Smooth muscle cell (in vitro differentiated cells): ENCODE measurements at regions not wholly inside any gene's neighbourhood (a gene's known extent, or its start where the extent isn't known, plus 50 kb on each side); places are given as distances from the start of the nearest gene placed in this dataset.

ENCODE experiments used
- DNase-seq: peaks from one replicate; lab custom pipeline; 2025; ENCODE audit not compliant: unreplicated experiment; lab: John Stamatoyannopoulos, UW
- H2AFZ ChIP-seq: fragments of 200-600 bp; sonication (generic); 2 replicates; pipeline ENCODE4 v1.6.0; 2016; ENCODE audit warnings: antibody characterized with exemption, low read depth, mild to moderate bottlenecking
- H3F3A ChIP-seq: fragments of 200-600 bp; sonication (generic); 2 replicates; pipeline ENCODE4 v1.6.0; 2017; ENCODE audit warnings: antibody characterized with exemption, low read depth
- H3K27ac ChIP-seq: fragments of 200-600 bp; sonication (generic); 2 replicates; pipeline ENCODE4 v1.5.1; 2016; ENCODE audit warnings: low read depth, mild to moderate bottlenecking
- H3K27me3 ChIP-seq: fragments of 200-600 bp; sonication (generic); 2 replicates; pipeline ENCODE4 v1.6.1; 2016; ENCODE audit warnings: low read depth, mild to moderate bottlenecking
- H3K36me3 ChIP-seq: fragments of 200-600 bp; sonication (generic); 2 replicates; pipeline ENCODE4 v1.5.1; 2016; ENCODE audit warnings: low read depth
- H3K4me1 ChIP-seq: fragments of 200-600 bp; sonication (generic); 2 replicates; pipeline ENCODE4 v1.5.1; 2016; ENCODE audit warnings: low read depth
- H3K4me2 ChIP-seq: fragments of 200-600 bp; sonication (generic); 2 replicates; pipeline ENCODE4 v1.6.0; 2016; ENCODE audit warnings: mild to moderate bottlenecking
- H3K4me3 ChIP-seq: fragments of 200-600 bp; sonication (generic); 2 replicates; pipeline ENCODE4 v1.5.1; 2016; ENCODE audit warnings: mild to moderate bottlenecking
- H3K79me2 ChIP-seq: fragments of 200-600 bp; sonication (generic); 2 replicates; pipeline ENCODE4 v1.6.0; 2016; ENCODE audit warnings: low read depth, mild to moderate bottlenecking
- H3K9ac ChIP-seq: fragments of 200-600 bp; sonication (generic); 2 replicates; pipeline ENCODE4 v1.6.0; 2016; ENCODE audit warnings: low read depth
- H3K9me3 ChIP-seq: fragments of 200-600 bp; sonication (generic); replicated peaks from 2 replicates; pipeline ENCODE4 v1.5.1; 2016; ENCODE audit warnings: low read depth
- H4K20me1 ChIP-seq: fragments of 200-600 bp; sonication (generic); 2 replicates; pipeline ENCODE4 v1.6.0; 2016; ENCODE audit warnings: low read depth
- WGBS: methylation state at CpG from one replicate; pipeline ENCODE4 v1.1.7; 2016; ENCODE audit warnings: low lambda C conversion rate; 5-methylcytosine and 5-hydroxymethylcytosine counted together
- TF ChIP-seq, protein P1 (sequence below): fragments of 200-600 bp; sonication (generic); IDR thresholded peaks from 2 replicates; pipeline ENCODE4 v1.5.1; 2017; ENCODE audit warnings: borderline replicate concordance, mild to moderate bottlenecking, antibody characterized with exemption; ENCODE audit not compliant: insufficient read depth, poor library complexity, severe bottlenecking

- WGBS: 79% methylated on average over 1 of the region's 1 CpG
- Histone ChIP-seq H3K4me1 (no peaks in the 10 kb centered on the region), H4K20me1 (no peaks in the 10 kb centered on the region), H3K79me2 (no peaks in the 10 kb centered on the region), H3K27me3 (no peaks in the 10 kb centered on the region), H3F3A (peaks cover 6% of the 10 kb centered on the region), H3K4me3 (no peak overlapping the region), H3K4me2 (no peak overlapping the region), H3K9ac (no peak overlapping the region), H2AFZ (no peak overlapping the region), H3K27ac (no peak overlapping the region), H3K9me3 (no peaks in the 10 kb centered on the region), H3K36me3 (no peaks in the 10 kb centered on the region)
- no peak for DNase-seq
- TF ChIP-seq, protein P1, sequence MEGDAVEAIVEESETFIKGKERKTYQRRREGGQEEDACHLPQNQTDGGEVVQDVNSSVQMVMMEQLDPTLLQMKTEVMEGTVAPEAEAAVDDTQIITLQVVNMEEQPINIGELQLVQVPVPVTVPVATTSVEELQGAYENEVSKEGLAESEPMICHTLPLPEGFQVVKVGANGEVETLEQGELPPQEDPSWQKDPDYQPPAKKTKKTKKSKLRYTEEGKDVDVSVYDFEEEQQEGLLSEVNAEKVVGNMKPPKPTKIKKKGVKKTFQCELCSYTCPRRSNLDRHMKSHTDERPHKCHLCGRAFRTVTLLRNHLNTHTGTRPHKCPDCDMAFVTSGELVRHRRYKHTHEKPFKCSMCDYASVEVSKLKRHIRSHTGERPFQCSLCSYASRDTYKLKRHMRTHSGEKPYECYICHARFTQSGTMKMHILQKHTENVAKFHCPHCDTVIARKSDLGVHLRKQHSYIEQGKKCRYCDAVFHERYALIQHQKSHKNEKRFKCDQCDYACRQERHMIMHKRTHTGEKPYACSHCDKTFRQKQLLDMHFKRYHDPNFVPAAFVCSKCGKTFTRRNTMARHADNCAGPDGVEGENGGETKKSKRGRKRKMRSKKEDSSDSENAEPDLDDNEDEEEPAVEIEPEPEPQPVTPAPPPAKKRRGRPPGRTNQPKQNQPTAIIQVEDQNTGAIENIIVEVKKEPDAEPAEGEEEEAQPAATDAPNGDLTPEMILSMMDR: no peak
Measured at GRCh38 chr13:44007451-44007850, 127.7 kb downstream of the LACC1 start.

DNA sequence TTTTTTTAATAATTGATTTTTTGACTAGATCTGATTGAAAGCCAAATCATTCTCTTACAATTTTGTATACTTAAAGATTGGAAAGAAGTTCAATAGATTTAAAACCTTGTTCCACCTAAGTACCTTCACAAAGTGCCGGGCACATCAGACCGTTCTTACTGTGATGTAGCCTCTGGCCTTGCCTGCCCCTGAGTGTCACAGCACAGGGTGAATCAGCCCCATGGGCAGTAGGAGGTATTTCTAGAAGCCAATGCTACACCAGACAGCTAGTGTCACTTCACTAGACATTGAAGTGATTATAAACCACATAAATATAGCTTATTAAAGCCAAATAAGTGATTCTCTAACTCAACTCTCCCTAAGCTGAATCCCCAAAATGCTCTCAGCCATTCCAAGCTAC is 131.3 kb downstream of the LACC1 start:
- Histone ChIP-seq H3K4me1 (peaks cover 18% of the 10 kb centered on the region), H3K36me3 (no peaks in the 10 kb centered on the region), H3K9ac (peak overlapping the region; percentile 18), H3K79me2 (no peaks in the 10 kb centered on the region), H3K4me3 (no peak overlapping the region), H3K27ac (peak overlapping the region; percentile 66), H2AFZ (no peak overlapping the region), H3F3A (peaks cover 27% of the 10 kb centered on the region), H4K20me1 (no peaks in the 10 kb centered on the region), H3K4me2 (no peak overlapping the region), H3K9me3 (no peaks in the 10 kb centered on the region), H3K27me3 (no peaks in the 10 kb centered on the region)
- 26% methylated on average over 2 of the region's 2 CpGs for WGBS
- DNase-seq: no peak
- TF ChIP-seq, protein P1: no peak

DNA sequence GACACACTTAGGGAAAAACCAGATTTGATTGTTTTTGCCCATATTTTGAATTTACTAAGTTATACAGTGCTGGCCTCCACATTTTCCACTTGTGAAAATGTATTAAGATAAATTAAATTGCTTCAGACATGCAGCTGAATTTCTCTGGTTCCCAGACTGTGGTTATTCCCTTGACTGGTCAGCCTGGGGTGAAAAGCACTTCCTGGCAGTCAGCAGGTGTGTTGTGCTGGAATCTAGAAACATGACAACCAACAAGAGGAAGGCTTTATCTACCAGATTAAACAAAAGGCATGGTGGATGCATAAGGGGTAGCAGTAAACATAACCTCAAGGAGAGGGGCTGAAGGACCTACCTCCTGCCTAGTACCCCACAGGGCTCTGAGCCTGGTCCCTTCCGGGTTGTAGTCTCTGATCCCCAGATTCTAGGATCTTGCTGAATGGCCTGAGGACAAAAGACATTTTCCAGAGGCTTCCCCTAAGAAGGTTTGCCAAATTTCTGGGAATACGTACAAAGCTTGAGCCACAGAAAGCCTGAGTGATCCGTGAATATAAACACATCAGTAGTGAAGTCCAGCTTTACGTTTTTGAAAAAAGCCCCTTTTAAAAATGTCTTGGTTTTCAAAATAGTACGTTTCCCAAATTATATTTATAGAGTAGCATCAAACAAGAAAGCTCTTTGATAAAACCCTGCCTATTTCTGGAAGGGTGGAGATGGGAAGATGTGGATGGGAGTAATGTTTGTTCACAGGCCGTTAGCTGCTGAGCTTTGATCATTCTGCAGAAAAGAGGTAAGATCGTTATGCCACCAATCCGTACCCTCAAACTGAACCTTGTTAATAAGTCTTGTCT is 133.4 kb downstream of the LACC1 start:
- Histone ChIP-seq H3K9me3 (no peaks in the 10 kb centered on the region), H3K27me3 (no peaks in the 10 kb centered on the region), H4K20me1 (no peaks in the 10 kb centered on the region), H3F3A (peaks cover 30% of the 10 kb centered on the region), H3K79me2 (no peaks in the 10 kb centered on the region), H3K4me3 (no peak overlapping the region), H2AFZ (no peak overlapping the region), H3K4me2 (peak overlapping the region; percentile 73), H3K27ac (peak overlapping the region; percentile 95), H3K36me3 (no peaks in the 10 kb centered on the region), H3K9ac (peak overlapping the region; percentile 39), H3K4me1 (peaks cover 18% of the 10 kb centered on the region)
- WGBS: 27% methylated on average over 8 of the region's 8 CpGs
- TF ChIP-seq, protein P1: no peak
- no peak for DNase-seq
